Neural progenitor cell (in vitro differentiated cells): ENCODE measurements at regions not wholly inside any gene's neighbourhood (a gene's known extent, or its start where the extent isn't known, plus 50 kb on each side); places are given as distances from the start of the nearest gene placed in this dataset.

Source experiments
- DNase-seq: peaks from one replicate; pipeline ENCODE4 v3.0.0-alpha.2; 2016; ENCODE audit warnings: low spot score
- H2AFZ ChIP-seq: fragments of 200-600 bp; sonication (generic); replicated peaks from 2 replicates; pipeline ENCODE4 v1.6.1; 2016; ENCODE audit warnings: antibody characterized with exemption
- H3F3A ChIP-seq: fragments of 200-600 bp; sonication (generic); 2 replicates; pipeline ENCODE4 v1.6.1; 2016; ENCODE audit warnings: antibody characterized with exemption, low read depth
- H3K27ac ChIP-seq: fragments of 200-600 bp; sonication (generic); 2 replicates; pipeline ENCODE4 v1.5.1; 2016; ENCODE audit warnings: mild to moderate bottlenecking
- H3K27me3 ChIP-seq: fragments of 200-600 bp; sonication (generic); 2 replicates; pipeline ENCODE4 v1.6.1; 2016; ENCODE audit warnings: mild to moderate bottlenecking, moderate library complexity
- H3K36me3 ChIP-seq: fragments of 200-600 bp; sonication (generic); 2 replicates; pipeline ENCODE4 v1.5.1; 2016
- H3K4me1 ChIP-seq: fragments of 200-600 bp; sonication (generic); 2 replicates; pipeline ENCODE4 v1.6.1; 2016; ENCODE audit warnings: mixed run types
- H3K4me2 ChIP-seq: fragments of 200-600 bp; sonication (generic); 2 replicates; pipeline ENCODE4 v1.6.1; 2016
- H3K4me3 ChIP-seq: fragments of 200-600 bp; sonication (generic); 2 replicates; pipeline ENCODE4 v1.5.1; 2016
- H3K79me2 ChIP-seq: fragments of 200-600 bp; sonication (generic); 2 replicates; pipeline ENCODE4 v1.6.1; 2016; ENCODE audit warnings: low read depth
- H3K9ac ChIP-seq: fragments of 200-600 bp; sonication (generic); 2 replicates; pipeline ENCODE4 v1.6.1; 2016
- H3K9me3 ChIP-seq: fragments of 200-600 bp; sonication (generic); 2 replicates; pipeline ENCODE4 v1.5.1; 2016; ENCODE audit warnings: low read depth
- H4K20me1 ChIP-seq: fragments of 200-600 bp; sonication (generic); 2 replicates; pipeline ENCODE4 v1.6.1; 2016; ENCODE audit warnings: low read depth
- H3K27ac Mint-ChIP-seq: 3 replicates; pipeline ENCODE4 v1.8.0; 2021; ENCODE audit warnings: mixed read lengths
- H3K27me3 Mint-ChIP-seq: 2 replicates; pipeline ENCODE4 v1.8.0; 2022; ENCODE audit warnings: low read depth, mild to moderate bottlenecking, inconsistent platforms, moderate library complexity, mixed read lengths; ENCODE audit not compliant: insufficient read depth
- H3K36me3 Mint-ChIP-seq: 3 replicates; pipeline ENCODE4 v1.8.0; 2021; ENCODE audit warnings: mixed read lengths
- H3K4me1 Mint-ChIP-seq: 3 replicates; pipeline ENCODE4 v1.8.0; 2021; ENCODE audit warnings: mixed read lengths
- H3K4me3 Mint-ChIP-seq: 3 replicates; pipeline ENCODE4 v1.8.0; 2021; ENCODE audit warnings: mild to moderate bottlenecking, moderate library complexity, mixed read lengths
- H3K9me3 Mint-ChIP-seq: 3 replicates; pipeline ENCODE4 v1.8.0; 2020; ENCODE audit warnings: mixed read lengths
- EZH2 ChIP-seq: fragments of 200-600 bp; sonication (generic); IDR thresholded peaks from 2 replicates; pipeline ENCODE4 v1.6.1; 2017; ENCODE audit warnings: antibody characterized with exemption, mild to moderate bottlenecking, moderate library complexity
- EZH2phosphoT487 ChIP-seq: fragments of 200-600 bp; sonication (generic); IDR thresholded peaks from 2 replicates; pipeline ENCODE4 v1.6.1; 2017; ENCODE audit warnings: antibody characterized with exemption
- TF ChIP-seq, protein P1 (sequence below): fragments of 200-600 bp; sonication (generic); IDR thresholded peaks from 2 replicates; pipeline ENCODE4 v1.5.1; 2017; ENCODE audit warnings: antibody characterized with exemption, mild to moderate bottlenecking

DNA sequence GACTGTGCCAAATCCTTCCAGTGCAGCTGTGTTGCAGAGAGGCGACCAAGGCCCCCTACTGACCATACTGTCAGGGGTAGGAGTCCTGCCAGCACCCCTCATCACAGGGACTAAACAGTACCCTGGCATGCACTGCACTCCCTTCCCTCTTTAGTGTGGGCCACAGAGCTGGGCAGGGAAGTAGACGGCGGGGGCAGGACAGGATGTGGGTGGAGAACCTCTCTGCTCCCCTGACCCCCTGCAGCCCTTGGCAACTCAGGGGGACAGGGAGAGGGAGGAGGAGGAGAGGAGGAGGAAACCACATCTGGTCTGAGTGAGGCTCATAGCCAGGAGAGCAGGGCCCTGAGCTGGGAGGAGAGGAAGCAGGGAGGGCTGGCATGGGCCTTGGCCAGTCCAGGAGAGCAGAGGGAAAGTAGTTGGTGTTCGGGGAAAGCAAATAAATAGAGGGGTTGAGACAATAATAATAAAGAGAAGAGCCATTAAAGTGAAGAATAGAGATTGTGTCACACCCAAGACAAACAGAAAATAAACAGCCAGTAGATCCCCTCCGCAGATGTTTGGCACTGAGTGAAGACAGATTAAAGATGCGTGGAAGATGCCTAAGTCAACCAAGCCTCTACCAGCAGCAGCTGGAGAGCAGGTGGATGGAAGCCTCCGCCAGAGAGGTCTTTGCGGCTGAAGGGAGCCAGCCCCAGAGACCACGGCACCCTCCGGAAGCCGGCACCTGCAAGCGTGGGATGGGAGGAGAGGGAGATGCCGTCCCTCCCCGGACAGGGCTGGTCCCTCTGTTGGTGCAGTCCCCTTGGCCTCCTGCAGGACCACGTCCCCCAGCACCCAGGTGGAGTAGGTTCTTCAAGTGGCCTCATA lies 61.5 kb downstream of the RPUSD4 start:
- Histone ChIP-seq H3K79me2 (no peaks in the 10 kb centered on the region), H2AFZ (no peak overlapping the region), H4K20me1 (peaks cover 5% of the 10 kb centered on the region), H3K9me3 (peaks cover 10% of the 10 kb centered on the region), H3K9ac (no peak overlapping the region), H3K4me3 (no peak overlapping the region), H3K27me3 (peaks cover 10% of the 10 kb centered on the region), H3K4me1 (peaks cover 59% of the 10 kb centered on the region), H3K4me2 (no peak overlapping the region), H3F3A (peaks cover 44% of the 10 kb centered on the region), H3K36me3 (no peaks in the 10 kb centered on the region), H3K27ac (no peak overlapping the region)
- Mint-ChIP-seq H3K4me1 (peaks cover 77% of the 10 kb centered on the region), H3K4me3 (no peak overlapping the region), H3K27ac (peak overlapping the region; percentile 13), H3K36me3 (peaks cover 4% of the 10 kb centered on the region), H3K9me3 (peaks cover 32% of the 10 kb centered on the region), H3K27me3 (peaks cover 45% of the 10 kb centered on the region)
- TF ChIP-seq, protein P1, sequence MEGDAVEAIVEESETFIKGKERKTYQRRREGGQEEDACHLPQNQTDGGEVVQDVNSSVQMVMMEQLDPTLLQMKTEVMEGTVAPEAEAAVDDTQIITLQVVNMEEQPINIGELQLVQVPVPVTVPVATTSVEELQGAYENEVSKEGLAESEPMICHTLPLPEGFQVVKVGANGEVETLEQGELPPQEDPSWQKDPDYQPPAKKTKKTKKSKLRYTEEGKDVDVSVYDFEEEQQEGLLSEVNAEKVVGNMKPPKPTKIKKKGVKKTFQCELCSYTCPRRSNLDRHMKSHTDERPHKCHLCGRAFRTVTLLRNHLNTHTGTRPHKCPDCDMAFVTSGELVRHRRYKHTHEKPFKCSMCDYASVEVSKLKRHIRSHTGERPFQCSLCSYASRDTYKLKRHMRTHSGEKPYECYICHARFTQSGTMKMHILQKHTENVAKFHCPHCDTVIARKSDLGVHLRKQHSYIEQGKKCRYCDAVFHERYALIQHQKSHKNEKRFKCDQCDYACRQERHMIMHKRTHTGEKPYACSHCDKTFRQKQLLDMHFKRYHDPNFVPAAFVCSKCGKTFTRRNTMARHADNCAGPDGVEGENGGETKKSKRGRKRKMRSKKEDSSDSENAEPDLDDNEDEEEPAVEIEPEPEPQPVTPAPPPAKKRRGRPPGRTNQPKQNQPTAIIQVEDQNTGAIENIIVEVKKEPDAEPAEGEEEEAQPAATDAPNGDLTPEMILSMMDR = no peak
- TF ChIP-seq EZH2phosphoT487 (no peak), EZH2 (no peak)
- DNase-seq = no peak

GRCh38 chr11:126148317-126148716 lies 63.1 kb downstream of the RPUSD4 start:
- H2AFZ ChIP-seq = no peak overlapping the region

GRCh38 chr11:126147208-126148111 lies 64.0 kb downstream of the RPUSD4 start:
- Histone ChIP-seq H3K9ac (no peak overlapping the region), H2AFZ (no peak overlapping the region), H3K79me2 (no peaks in the 10 kb centered on the region), H3K27me3 (peaks cover 10% of the 10 kb centered on the region), H3K4me1 (peaks cover 38% of the 10 kb centered on the region), H3K9me3 (peaks cover 9% of the 10 kb centered on the region), H4K20me1 (peaks cover 5% of the 10 kb centered on the region), H3F3A (peaks cover 34% of the 10 kb centered on the region), H3K4me3 (no peak overlapping the region), H3K4me2 (peak overlapping the region; percentile 68), H3K36me3 (no peaks in the 10 kb centered on the region), H3K27ac (peak overlapping the region; percentile 80)
- TF ChIP-seq, protein P1 = peak; percentile 5
- no peak for TF ChIP-seq EZH2phosphoT487
- Mint-ChIP-seq H3K36me3 (peaks cover 6% of the 10 kb centered on the region), H3K27ac (peak overlapping the region; percentile 99), H3K27me3 (peaks cover 28% of the 10 kb centered on the region), H3K4me3 (peak overlapping the region; percentile 70), H3K4me1 (peaks cover 60% of the 10 kb centered on the region), H3K9me3 (peaks cover 19% of the 10 kb centered on the region)
- DNase-seq = peak; percentile 55

More at GRCh38 chr11:126148317-126148716, 63.1 kb downstream of the RPUSD4 start:
- H3K36me3 ChIP-seq = no peaks in the 10 kb centered on the region
- Mint-ChIP-seq H3K4me3 (peak overlapping the region; percentile 59), H3K4me1 (peaks cover 64% of the 10 kb centered on the region), H3K9me3 (peaks cover 25% of the 10 kb centered on the region), H3K27ac (peak overlapping the region; percentile 99), H3K36me3 (peaks cover 6% of the 10 kb centered on the region), H3K27me3 (peaks cover 36% of the 10 kb centered on the region)
- H3K9ac ChIP-seq = no peak overlapping the region
- peaks cover 35% of the 10 kb centered on the region for H3F3A ChIP-seq
- no peaks in the 10 kb centered on the region for H3K79me2 ChIP-seq
- H4K20me1 ChIP-seq = peaks cover 5% of the 10 kb centered on the region
- TF ChIP-seq, protein P1 = no peak
- TF ChIP-seq EZH2 (no peak), EZH2phosphoT487 (no peak)
- peaks cover 10% of the 10 kb centered on the region for H3K9me3 ChIP-seq
- H3K4me2 ChIP-seq = peak overlapping the region; percentile 68
- no peak overlapping the region for H3K27ac ChIP-seq
- H3K4me1 ChIP-seq = peaks cover 43% of the 10 kb centered on the region
- H3K27me3 ChIP-seq = peaks cover 10% of the 10 kb centered on the region
- H3K4me3 ChIP-seq = no peak overlapping the region
- no peak for DNase-seq
